ENCODE measurements at regions not wholly inside any gene's neighbourhood (a gene's known extent, or its start where the extent isn't known, plus 50 kb on each side); places are given as distances from the start of the nearest gene placed in this dataset.

DNA sequence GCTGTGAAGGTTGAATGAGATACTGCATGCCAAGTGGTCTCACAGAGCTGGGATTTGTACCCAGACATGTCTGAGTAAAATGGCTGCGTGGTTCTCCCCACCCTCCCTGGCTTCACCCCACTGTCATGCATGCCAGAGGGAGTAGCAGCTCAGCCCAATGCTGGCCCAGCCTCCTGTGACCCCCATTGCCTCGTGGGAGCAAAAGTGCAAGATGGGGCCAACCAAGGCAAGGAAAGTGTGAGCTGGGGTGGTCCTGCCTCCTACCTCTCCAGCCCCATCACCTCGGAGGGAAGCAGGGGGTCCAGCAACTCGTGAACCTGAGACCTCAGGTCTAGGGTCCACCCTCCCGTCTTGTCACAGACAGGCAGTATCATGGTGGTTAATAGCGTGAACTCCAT, 209.8 kb upstream of the GRIK3 start:
- no peak for DNase-seq (ENCODE audit: low spot score)
- TF ChIP-seq, protein P1, sequence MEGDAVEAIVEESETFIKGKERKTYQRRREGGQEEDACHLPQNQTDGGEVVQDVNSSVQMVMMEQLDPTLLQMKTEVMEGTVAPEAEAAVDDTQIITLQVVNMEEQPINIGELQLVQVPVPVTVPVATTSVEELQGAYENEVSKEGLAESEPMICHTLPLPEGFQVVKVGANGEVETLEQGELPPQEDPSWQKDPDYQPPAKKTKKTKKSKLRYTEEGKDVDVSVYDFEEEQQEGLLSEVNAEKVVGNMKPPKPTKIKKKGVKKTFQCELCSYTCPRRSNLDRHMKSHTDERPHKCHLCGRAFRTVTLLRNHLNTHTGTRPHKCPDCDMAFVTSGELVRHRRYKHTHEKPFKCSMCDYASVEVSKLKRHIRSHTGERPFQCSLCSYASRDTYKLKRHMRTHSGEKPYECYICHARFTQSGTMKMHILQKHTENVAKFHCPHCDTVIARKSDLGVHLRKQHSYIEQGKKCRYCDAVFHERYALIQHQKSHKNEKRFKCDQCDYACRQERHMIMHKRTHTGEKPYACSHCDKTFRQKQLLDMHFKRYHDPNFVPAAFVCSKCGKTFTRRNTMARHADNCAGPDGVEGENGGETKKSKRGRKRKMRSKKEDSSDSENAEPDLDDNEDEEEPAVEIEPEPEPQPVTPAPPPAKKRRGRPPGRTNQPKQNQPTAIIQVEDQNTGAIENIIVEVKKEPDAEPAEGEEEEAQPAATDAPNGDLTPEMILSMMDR (IDR thresholded peaks at IDR 0.05; ENCODE audit: borderline replicate concordance, control extremely low read depth, extremely low read depth, insufficient read depth, missing control alignments), result no peak
- in situ Hi-C loops (cut with MboI; ENCODE audit: low sequenced_read_pairs, unreplicated experiment), result no loop called here

DNA sequence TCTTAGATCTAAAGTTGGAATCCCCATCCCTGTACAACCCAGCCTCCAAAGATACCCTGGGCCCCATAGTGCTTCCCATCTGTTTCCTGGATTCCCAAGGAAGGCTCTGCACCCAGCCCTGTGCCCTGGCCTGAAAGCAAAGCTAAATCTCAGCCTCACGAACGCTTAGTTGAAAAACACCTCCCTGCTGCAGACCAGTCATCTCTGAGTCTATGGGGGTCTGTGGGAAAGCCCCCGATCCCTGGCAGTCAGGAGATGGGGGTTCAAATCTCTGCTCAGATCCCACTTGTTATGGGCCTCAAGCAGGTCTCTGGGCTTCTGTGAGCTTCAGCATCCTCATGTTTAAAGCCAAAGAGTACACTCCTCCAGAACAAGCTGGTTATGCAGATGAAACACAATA, 210.5 kb upstream of the GRIK3 start:
- in situ Hi-C loops (cut with MboI; ENCODE audit: low sequenced_read_pairs, unreplicated experiment), result no loop called here
- TF ChIP-seq, protein P1 (IDR thresholded peaks at IDR 0.05; ENCODE audit: borderline replicate concordance, control extremely low read depth, extremely low read depth, insufficient read depth, missing control alignments), result no peak
- DNase-seq (ENCODE audit: low spot score), result no peak

DNA sequence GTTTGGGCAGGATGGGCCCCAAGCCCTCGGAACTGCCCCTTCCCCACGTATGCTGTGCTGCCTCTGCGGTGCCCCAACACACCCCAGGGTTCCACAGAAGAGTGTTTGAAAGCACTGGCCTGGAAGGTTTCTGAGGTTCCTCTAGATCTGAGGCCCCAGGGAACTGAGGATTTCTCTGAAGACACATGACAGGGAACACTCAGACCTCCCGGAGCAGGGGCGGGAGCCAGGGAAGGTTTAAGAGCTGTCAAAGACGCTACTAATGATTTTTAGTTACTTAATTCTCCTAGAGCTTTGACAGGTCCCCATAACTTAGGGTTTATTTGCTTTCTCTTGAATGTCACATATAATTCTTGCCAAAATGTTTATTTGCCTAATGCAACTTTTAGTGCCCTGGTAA, 212.3 kb upstream of the GRIK3 start:
- DNase-seq (ENCODE audit: low spot score), result no peak
- TF ChIP-seq, protein P1 (IDR thresholded peaks at IDR 0.05; ENCODE audit: borderline replicate concordance, control extremely low read depth, extremely low read depth, insufficient read depth, missing control alignments), result no peak
- in situ Hi-C loops (cut with MboI; ENCODE audit: low sequenced_read_pairs, unreplicated experiment), result no loop called here

DNA sequence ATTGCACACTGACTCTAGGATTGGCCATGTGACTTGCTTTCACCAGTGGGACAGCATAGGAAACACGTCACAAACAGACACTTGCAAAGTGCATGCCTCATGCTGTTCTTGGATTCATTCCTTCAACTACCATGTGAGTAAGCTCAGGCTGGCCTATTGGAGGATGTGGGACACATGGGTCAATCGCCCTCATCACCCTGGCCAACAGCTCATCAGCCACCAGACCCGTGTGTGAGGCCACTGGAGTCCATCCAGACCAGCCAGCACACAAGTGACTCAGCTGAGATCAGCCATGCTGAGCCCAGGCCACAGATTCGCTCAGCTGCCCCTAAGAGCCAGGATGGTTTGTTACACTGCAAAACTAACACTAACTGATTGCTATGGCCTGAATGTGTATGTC, 216.1 kb upstream of the GRIK3 start:
- TF ChIP-seq, protein P1 (IDR thresholded peaks at IDR 0.05; ENCODE audit: borderline replicate concordance, control extremely low read depth, extremely low read depth, insufficient read depth, missing control alignments), result no peak
- DNase-seq (ENCODE audit: low spot score), result no peak

GRCh38 chr1:37255136-37255795, 219.1 kb upstream of the ZC3H12A start:
- TF ChIP-seq, protein P1 (IDR thresholded peaks at IDR 0.05; ENCODE audit: borderline replicate concordance, control extremely low read depth, extremely low read depth, insufficient read depth, missing control alignments), result no peak
- peak; percentile 44 for DNase-seq (ENCODE audit: low spot score)
- in situ Hi-C loops (cut with MboI; ENCODE audit: low sequenced_read_pairs, unreplicated experiment), result no loop called here

More for the DNA sequence above, 216.1 kb upstream of the GRIK3 start:
- in situ Hi-C loops (cut with MboI; ENCODE audit: low sequenced_read_pairs, unreplicated experiment), result no loop called here

GRCh38 chr1:37255868-37256267, 218.5 kb upstream of the ZC3H12A start:
- in situ Hi-C loops (cut with MboI; ENCODE audit: low sequenced_read_pairs, unreplicated experiment), result no loop called here
- no peak for DNase-seq (ENCODE audit: low spot score)
- TF ChIP-seq, protein P1 (IDR thresholded peaks at IDR 0.05; ENCODE audit: borderline replicate concordance, control extremely low read depth, extremely low read depth, insufficient read depth, missing control alignments), result no peak

All from GM13976 (cell line).